Stimulated activated naive CD4-positive, alpha-beta T cell treated with Interleukin-2 at 50 U/mL for 16 hours (primary cell): ENCODE measurements at regions not wholly inside any gene's neighbourhood (a gene's known extent, or its start where the extent isn't known, plus 50 kb on each side); places are given as distances from the start of the nearest gene placed in this dataset.
A peak's percentile ranks its signal among the peaks of the same experiment; 100 is the strongest.

Source experiments
- DNase-seq: peaks from one replicate; lab custom pipeline; 2025; lab: John Stamatoyannopoulos, UW

GRCh38 chr6:160899671-160900430, 91.7 kb upstream of the MAP3K4 start:
- DNase-seq: no peak

DNA sequence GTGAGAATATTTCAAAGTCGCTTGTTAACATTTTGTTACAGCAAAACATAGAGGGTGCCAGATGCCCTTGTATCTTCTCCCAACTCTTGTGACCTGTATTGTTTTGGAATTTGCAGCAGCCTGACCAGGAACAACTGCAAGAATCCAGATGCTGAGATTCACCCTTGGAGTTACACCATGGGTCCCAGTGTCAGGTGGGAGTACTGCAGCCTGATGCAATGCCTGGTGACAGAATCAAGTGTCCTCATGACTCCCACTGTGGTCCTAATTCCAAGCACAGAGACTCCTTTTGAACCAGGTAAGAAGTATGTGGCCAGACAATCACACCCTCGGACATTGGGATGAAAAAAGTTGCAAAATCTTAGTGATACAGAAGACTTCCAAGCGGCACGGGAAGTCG, 79.6 kb upstream of the MAP3K4 start:
- no peak for DNase-seq

- DNase-seq: no peak
These were observed 79.2 kb upstream of the MAP3K4 start for GRCh38 chr6:160912411-160912810.

DNA sequence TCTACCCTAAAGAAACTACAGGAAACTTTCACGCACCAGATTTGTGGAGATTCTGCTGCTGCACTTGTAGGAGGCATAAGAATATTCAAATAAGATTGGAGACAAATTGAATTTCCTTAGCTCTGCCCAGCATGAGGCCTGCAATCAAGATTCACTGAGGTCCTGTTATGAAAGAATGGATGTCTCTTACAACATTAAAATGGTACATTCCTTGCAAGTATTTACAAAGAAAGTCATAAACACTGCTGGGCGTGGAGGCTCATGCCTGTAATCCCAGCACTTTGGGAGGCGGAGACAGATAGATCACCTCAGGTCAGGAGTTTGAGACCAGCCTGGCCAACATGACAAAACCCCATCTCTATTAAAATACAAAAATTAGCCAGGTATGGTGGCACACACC, 74.0 kb upstream of the MAP3K4 start:
- no peak for DNase-seq

GRCh38 chr6:160919723-160920440, 71.7 kb upstream of the MAP3K4 start:
- DNase-seq: no peak

DNA sequence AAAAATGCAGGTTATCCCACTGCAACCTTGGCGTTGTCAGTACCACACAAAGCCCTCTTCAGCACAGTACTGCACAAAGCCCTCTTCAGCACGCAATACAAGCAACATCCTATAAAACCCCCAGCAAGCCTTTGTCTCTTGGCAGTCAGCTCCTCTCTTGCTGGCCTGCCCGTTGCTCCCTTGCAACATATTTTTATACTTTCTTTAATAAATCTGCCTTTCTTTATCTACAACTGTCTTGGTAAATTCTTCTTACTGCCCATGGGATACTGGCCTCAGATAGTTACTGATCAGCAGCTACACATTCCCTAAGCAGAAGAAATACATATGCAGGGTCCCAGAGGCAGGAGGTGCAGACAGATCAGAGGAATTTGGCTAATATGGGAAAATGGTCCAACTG, 70.5 kb upstream of the MAP3K4 start:
- no peak for DNase-seq

- no peak for DNase-seq
These were observed 65.0 kb upstream of the MAP3K4 start for GRCh38 chr6:160926281-160927276.

GRCh38 chr6:160927416-160927815, 64.2 kb upstream of the MAP3K4 start:
- no peak for DNase-seq

DNA sequence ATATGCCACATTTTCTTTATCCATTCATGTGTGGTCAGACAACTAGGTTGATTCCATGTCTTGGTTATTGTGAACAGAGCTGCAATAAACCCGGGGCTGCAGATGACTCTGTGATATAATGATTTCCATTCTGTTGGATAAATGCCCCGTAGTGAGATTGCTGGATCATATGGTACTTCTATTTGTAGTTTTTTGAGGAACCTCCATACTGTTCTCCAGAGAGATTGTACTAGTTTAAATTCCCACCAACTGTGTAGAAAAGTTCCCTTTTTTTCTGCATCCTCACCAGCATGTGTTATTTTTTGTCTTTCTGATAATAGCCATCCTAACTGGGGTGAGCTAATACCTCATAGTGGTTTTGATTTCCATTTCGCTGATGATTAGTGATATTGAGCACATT, 62.2 kb upstream of the MAP3K4 start:
- DNase-seq: no peak

DNA sequence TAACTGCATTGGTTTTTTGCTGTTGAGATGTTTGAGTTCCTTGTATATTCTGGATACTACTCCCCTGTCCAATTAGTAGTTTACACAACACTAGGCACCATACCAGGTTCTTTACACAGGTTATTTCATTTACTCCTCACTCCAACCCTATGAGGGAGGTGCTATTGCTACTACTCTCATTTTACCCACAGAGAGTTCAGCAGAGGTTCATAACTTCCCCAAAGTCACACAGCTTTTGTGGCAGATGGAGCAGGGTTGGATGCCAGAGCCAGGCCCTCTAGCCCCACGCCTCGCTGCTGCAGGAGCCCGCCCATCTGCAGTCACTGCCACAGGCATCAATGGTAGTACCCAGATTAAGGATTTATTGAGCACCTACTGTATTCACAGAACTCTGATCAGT, 61.7 kb upstream of the MAP3K4 start:
- no peak for DNase-seq

DNA sequence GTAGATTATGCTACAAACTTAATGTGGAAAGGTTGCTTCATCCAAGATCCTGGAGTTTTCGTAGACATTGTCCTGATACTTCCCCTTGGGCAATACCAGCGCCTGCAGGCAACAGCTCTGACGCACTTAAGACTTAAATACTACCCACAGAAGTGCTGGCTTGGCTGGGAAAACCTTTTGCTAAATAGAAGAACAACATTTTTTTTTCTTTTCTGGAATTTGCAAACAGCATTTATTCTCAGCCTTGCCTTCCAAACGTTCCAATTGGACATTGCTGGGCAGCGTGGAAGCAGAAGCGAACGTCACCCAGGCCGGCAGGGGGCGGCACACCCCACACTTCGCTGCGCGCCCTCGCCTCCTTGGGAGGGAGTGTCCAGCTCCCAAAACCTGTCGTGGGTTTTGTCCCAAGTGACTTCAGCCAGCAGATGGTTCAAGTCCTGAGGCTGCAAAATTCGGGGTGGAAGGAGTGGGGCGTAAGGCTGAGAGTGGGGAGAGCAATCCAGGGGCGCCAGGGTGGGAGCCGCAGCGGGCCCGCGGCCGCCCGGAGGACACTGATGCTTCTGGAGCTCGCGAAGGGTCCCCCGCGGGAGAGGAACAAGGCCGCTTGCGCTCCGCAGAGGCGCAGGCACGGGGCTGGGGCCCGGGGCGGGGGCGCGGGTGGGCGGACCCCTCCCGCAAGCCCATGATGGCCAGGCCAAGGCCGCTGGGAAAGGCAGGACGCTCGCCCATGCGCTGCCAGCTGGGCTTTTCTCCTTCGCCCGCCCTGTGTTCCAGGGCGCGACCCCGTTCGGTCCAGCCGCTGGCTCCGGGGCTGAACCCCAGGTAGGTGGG, 60.8 kb upstream of the MAP3K4 start:
- peak; percentile 42 for DNase-seq

DNA sequence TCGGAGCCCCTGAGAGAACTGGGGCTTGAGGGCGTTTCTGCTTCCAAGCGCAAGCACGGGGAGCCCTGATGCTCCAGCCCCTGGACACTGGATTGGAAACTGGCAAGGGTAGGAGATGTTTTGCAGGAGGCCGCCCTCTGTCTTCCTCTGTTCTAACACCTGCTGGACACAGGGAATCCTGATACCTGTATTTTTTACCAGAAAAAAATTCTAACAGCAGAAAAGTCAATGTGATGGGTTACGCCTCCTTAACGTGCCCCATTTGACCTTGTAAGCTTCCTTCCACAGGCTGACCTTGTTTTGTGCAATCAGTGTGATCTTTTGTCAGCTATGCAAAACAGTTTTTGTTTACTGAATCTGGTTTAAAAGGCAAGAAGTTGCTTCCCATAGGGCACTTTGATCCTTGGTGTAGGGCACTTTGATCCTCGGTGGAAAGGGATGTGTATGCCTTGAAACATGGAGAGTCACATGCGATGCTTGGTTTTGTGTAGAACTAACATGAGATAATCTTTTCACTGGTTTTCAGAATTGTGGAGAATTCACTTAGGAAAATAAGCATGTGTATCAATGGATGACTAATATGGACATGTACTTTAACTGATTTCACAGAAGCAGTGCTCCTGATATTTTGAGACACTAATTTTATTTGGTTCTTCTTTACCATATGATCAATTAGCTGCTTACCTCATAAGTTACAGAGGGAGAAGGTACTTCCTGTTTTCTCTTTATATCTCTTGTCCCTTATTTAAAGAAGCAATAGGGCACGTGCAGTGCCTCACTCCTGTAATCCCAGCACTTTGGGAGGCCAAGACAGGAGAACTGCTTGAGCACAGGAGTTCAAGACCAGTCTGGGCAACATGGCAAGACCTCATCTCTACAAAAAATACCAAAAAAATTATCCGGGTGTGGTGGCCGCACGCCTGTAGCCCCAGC, 59.9 kb upstream of the MAP3K4 start:
- DNase-seq: no peak

- no peak for DNase-seq
These were observed 58.3 kb upstream of the MAP3K4 start for GRCh38 chr6:160933256-160933655.

- no peak for DNase-seq
These were observed 57.4 kb upstream of the MAP3K4 start for GRCh38 chr6:160934157-160934556.

DNA sequence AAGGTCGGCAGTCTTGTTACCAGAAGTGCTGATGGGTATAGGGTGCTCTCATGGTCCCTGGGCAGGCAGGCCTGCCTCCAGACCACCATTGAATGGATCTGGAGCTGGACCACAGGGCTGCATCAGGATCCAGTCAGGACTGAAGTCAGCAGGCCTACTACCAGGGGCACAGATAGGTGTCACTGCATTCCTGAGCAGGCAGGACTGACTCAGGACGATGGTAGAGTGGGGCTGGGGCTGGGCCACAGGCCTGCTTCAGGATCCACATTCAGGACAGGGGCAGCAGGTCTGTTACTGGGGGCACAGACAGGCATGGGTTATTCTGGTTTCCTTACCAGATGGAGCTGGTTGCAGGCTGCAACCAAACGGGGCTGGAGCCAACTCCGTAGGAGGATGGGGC, 51.4 kb upstream of the MAP3K4 start:
- no peak for DNase-seq
